Calu3 (cell line): ENCODE measurements at regions not wholly inside any gene's neighbourhood (a gene's known extent, or its start where the extent isn't known, plus 50 kb on each side); places are given as distances from the start of the nearest gene placed in this dataset.

Source experiments
- BruUV-seq: library from RNA; stranded (reverse); fragments of 400-500 nt; replicated peaks from 2 replicates; lab custom pipeline; 2021; lab: Mats Ljungman, UMichigan
- CTCF ChIA-PET: fragments of 300-600 bp; sonication (Branson Sonifier 250); formaldehyde crosslinking; loops from one replicate; lab custom pipeline; 2022; ENCODE audit warnings: antibody characterized with exemption; lab: Charles Lee
- DNase-seq: peaks from one replicate; pipeline ENCODE4 v3.0.0; 2022
- H3K27ac Mint-ChIP-seq: one replicate; pipeline ENCODE4 v1.8.0; 2022; ENCODE audit warnings: mixed read lengths; ENCODE audit not compliant: unreplicated experiment
- H3K27me3 Mint-ChIP-seq: one replicate; pipeline ENCODE4 v1.8.0; 2022; ENCODE audit warnings: mixed read lengths; ENCODE audit not compliant: unreplicated experiment
- H3K36me3 Mint-ChIP-seq: one replicate; pipeline ENCODE4 v1.8.0; 2022; ENCODE audit warnings: mild to moderate bottlenecking, moderate library complexity, mixed read lengths; ENCODE audit not compliant: insufficient read depth, unreplicated experiment
- H3K4me1 Mint-ChIP-seq: one replicate; pipeline ENCODE4 v1.8.0; 2022; ENCODE audit warnings: mild to moderate bottlenecking, low read depth, mixed read lengths; ENCODE audit not compliant: unreplicated experiment
- H3K4me3 Mint-ChIP-seq: one replicate; pipeline ENCODE4 v1.8.0; 2022; ENCODE audit warnings: mild to moderate bottlenecking, low read depth, moderate library complexity, mixed read lengths; ENCODE audit not compliant: unreplicated experiment
- H3K9me3 Mint-ChIP-seq: one replicate; pipeline ENCODE4 v1.8.0; 2022; ENCODE audit warnings: low read depth, mixed read lengths; ENCODE audit not compliant: unreplicated experiment
- CTCF ChIP-seq: fragments of 200-600 bp; IDR thresholded peaks from one replicate; pipeline ENCODE4 v1.8.0; 2022; ENCODE audit warnings: antibody characterized with exemption; ENCODE audit not compliant: unreplicated experiment
- intact Hi-C: fragments of 100-400 bp; cut with micrococcal nuclease; formaldehyde crosslinking; loops from one replicate; pipeline ENCODE4 v1.10.0; 2022; ENCODE audit not compliant: unreplicated experiment

DNA sequence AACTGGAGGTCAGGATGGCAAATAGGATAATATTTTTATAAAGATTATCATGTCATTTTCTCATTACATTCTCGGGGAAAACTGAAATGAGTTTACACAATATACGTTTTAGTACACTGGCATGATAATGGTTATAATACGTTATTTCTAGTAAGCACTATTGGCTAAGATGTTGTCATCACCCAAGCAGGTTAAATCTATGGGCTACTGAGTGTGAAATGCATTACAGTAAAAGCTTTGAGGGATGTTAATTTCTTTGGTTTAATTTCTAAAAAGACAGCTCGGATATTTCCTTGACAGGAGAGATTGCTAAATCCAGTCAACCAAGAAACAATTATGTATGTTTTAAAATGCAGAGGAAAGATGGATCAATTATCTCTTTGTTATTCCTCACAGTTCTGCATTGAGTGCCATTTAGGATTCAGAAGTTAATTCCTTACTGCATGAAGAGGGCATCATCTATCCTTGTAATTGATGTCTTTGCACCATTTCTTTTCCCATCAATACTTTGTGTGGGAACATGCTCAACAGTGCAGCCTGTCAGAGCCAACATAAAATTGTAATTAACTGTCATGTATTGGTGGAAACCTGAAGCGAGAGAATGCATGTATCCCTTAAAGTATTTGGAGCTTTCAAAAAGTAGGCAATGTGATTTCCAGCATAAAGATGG, 222.4 kb upstream of the ZP4 start:
- CTCF ChIA-PET = no interaction called here
- TF ChIP-seq CTCF = no peak

DNA sequence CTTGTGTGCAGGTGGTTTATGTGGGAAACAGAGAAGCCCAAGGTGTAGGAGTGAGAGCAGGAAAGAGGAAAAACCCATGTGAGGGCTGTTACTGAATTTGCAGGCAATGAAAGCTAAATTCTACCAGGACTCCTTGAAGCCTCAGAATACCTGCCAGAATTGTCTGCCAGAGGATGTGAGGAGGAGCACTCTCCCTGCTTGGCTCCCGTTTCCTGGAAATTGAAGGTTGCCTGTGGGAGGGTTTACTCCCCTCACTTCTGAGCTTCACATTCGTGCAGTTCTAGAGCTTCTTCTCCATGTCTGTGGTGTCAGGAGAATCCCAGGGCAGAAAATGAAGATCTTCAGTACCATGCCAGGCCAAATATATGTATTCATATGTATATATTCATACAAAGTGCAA, 220.8 kb upstream of the ZP4 start:
- no TSS peak for BruUV-seq
- intact Hi-C loops = no loop called here
- Mint-ChIP-seq H3K9me3 (no peaks in the 10 kb centered on the region), H3K27me3 (no peaks in the 10 kb centered on the region), H3K4me3 (no peak overlapping the region), H3K36me3 (no peaks in the 10 kb centered on the region), H3K4me1 (no peaks in the 10 kb centered on the region), H3K27ac (no peak overlapping the region)
- CTCF ChIA-PET = no interaction called here
- no peak for TF ChIP-seq CTCF
- DNase-seq = no peak

More for the DNA sequence above, 222.4 kb upstream of the ZP4 start:
- H3K27ac Mint-ChIP-seq = no peak overlapping the region
- BruUV-seq = no TSS peak
- no peaks in the 10 kb centered on the region for H3K4me1 Mint-ChIP-seq
- DNase-seq = no peak
- H3K36me3 Mint-ChIP-seq = no peaks in the 10 kb centered on the region
- H3K9me3 Mint-ChIP-seq = peaks cover 2% of the 10 kb centered on the region
- no peaks in the 10 kb centered on the region for H3K27me3 Mint-ChIP-seq
- no peak overlapping the region for H3K4me3 Mint-ChIP-seq
- intact Hi-C loops = no loop called here

- Mint-ChIP-seq H3K27me3 (no peaks in the 10 kb centered on the region), H3K36me3 (no peaks in the 10 kb centered on the region)
Measured at GRCh38 chr1:238111081-238111480, 220.4 kb upstream of the ZP4 start.

DNA sequence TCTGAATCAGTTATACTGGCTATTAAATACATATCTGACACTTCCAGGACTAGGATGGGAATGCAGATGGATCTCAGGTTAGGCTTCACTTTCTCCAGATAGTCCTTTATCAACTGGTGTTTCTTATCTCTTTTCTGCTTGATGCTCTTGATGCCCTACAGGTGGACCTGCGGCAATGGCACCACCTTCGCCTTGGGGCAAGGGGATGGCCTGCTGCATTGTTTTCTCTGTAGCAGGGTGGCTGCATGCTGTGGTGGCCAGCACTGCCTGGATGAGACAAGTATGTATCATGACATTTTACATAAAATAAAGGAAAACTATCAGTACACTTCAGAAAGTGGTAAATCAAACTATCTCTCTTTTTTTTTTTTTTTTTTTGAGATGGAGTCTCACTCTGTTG, 217.7 kb upstream of the ZP4 start:
- no TSS peak for BruUV-seq
- intact Hi-C loops = no loop called here
- Mint-ChIP-seq H3K27ac (no peak overlapping the region), H3K36me3 (no peaks in the 10 kb centered on the region), H3K9me3 (peaks cover 8% of the 10 kb centered on the region), H3K4me1 (no peaks in the 10 kb centered on the region), H3K27me3 (no peaks in the 10 kb centered on the region), H3K4me3 (no peak overlapping the region)
- no peak for TF ChIP-seq CTCF
- CTCF ChIA-PET = no interaction called here
- DNase-seq = no peak

More at GRCh38 chr1:238111081-238111480, 220.4 kb upstream of the ZP4 start:
- TF ChIP-seq CTCF = no peak
- CTCF ChIA-PET = no interaction called here
- no peak overlapping the region for H3K27ac Mint-ChIP-seq
- H3K4me1 Mint-ChIP-seq = no peaks in the 10 kb centered on the region
- H3K4me3 Mint-ChIP-seq = no peak overlapping the region
- BruUV-seq = no TSS peak
- DNase-seq = no peak
- H3K9me3 Mint-ChIP-seq = no peaks in the 10 kb centered on the region
- intact Hi-C loops = no loop called here
